Transverse colon (tissue), 4 donors: ENCODE measurements at regions not wholly inside any gene's neighbourhood (a gene's known extent, or its start where the extent isn't known, plus 50 kb on each side); places are given as distances from the start of the nearest gene placed in this dataset.

Experiments used
- EP300 ChIP-seq: sonication (generic); formaldehyde crosslinking; IDR thresholded peaks from one replicate; pipeline ENCODE4 v1.6.1; 2017; ENCODE audit warnings: antibody characterized with exemption, low read depth
- POLR2A ChIP-seq: fragments of 450-650 bp; IDR thresholded peaks from one replicate; pipeline ENCODE4 v1.6.1; 2016; ENCODE audit warnings: antibody characterized with exemption, mild to moderate bottlenecking, moderate library complexity
- POLR2AphosphoS5 ChIP-seq, 3 donors: sonication (generic); formaldehyde crosslinking; IDR thresholded peaks; one replicate each; pipeline ENCODE4 v1.6.1; 2016; ENCODE audit warnings: antibody characterized with exemption in 3 of 3
- TF ChIP-seq, protein P1 (sequence below), 5 experiments: fragments of 200-600 bp in 3 of 5; fragments of 450-650 bp in 2 of 5; sonication (generic) in 3 of 5; IDR thresholded peaks; 1 replicate in 2 of 5; 2 replicates in 3 of 5; pipeline ENCODE4 v1.5.1; 2016 to 2017; ENCODE audit warnings: antibody characterized with exemption in 5 of 5, inconsistent platforms in 3 of 5, mild to moderate bottlenecking in 2 of 5, moderate library complexity in 1 of 5

DNA sequence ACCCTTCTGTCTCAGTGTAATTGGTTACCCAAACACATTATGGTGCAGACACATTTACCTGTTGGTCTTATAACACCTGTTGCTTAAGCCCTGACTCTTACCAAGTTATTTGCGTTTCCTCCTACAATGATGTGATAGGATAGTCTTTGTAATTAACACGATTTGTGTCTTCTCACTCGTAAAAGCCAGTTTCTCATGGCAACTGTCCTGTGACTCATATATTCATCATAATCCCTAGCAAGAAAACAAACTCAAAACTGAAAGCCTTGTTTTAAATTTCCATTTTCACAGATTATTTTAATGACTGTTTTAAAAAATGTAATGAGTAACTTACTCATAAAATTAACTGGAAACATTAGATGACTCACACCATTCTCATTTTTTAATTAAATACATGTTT, 495.2 kb downstream of the NLGN4X start:
- TF ChIP-seq, protein P1, sequence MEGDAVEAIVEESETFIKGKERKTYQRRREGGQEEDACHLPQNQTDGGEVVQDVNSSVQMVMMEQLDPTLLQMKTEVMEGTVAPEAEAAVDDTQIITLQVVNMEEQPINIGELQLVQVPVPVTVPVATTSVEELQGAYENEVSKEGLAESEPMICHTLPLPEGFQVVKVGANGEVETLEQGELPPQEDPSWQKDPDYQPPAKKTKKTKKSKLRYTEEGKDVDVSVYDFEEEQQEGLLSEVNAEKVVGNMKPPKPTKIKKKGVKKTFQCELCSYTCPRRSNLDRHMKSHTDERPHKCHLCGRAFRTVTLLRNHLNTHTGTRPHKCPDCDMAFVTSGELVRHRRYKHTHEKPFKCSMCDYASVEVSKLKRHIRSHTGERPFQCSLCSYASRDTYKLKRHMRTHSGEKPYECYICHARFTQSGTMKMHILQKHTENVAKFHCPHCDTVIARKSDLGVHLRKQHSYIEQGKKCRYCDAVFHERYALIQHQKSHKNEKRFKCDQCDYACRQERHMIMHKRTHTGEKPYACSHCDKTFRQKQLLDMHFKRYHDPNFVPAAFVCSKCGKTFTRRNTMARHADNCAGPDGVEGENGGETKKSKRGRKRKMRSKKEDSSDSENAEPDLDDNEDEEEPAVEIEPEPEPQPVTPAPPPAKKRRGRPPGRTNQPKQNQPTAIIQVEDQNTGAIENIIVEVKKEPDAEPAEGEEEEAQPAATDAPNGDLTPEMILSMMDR (IDR thresholded peaks at IDR 0.05): no peak
- TF ChIP-seq POLR2A: no peak
- no peak for TF ChIP-seq POLR2AphosphoS5 (IDR thresholded peaks at IDR 0.05)
- TF ChIP-seq EP300: no peak
